Calu3 (cell line): ENCODE measurements at regions not wholly inside any gene's neighbourhood (a gene's known extent, or its start where the extent isn't known, plus 50 kb on each side); places are given as distances from the start of the nearest gene placed in this dataset.
"Not testable (repeated sequence)": the region's sequence is repeated elsewhere in the genome, so short reads cannot be mapped to it uniquely, and the experiment has no call there.

Source experiments
- BruUV-seq: library from RNA; stranded (reverse); fragments of 400-500 nt; replicated peaks from 2 replicates; lab custom pipeline; 2021; lab: Mats Ljungman, UMichigan
- CTCF ChIA-PET: fragments of 300-600 bp; sonication (Branson Sonifier 250); formaldehyde crosslinking; loops from one replicate; lab custom pipeline; 2022; ENCODE audit warnings: antibody characterized with exemption; lab: Charles Lee
- DNase-seq: peaks from one replicate; pipeline ENCODE4 v3.0.0; 2022
- H3K27ac Mint-ChIP-seq: one replicate; pipeline ENCODE4 v1.8.0; 2022; ENCODE audit warnings: mixed read lengths; ENCODE audit not compliant: unreplicated experiment
- H3K27me3 Mint-ChIP-seq: one replicate; pipeline ENCODE4 v1.8.0; 2022; ENCODE audit warnings: mixed read lengths; ENCODE audit not compliant: unreplicated experiment
- H3K36me3 Mint-ChIP-seq: one replicate; pipeline ENCODE4 v1.8.0; 2022; ENCODE audit warnings: mild to moderate bottlenecking, moderate library complexity, mixed read lengths; ENCODE audit not compliant: insufficient read depth, unreplicated experiment
- H3K4me1 Mint-ChIP-seq: one replicate; pipeline ENCODE4 v1.8.0; 2022; ENCODE audit warnings: mild to moderate bottlenecking, low read depth, mixed read lengths; ENCODE audit not compliant: unreplicated experiment
- H3K4me3 Mint-ChIP-seq: one replicate; pipeline ENCODE4 v1.8.0; 2022; ENCODE audit warnings: mild to moderate bottlenecking, low read depth, moderate library complexity, mixed read lengths; ENCODE audit not compliant: unreplicated experiment
- H3K9me3 Mint-ChIP-seq: one replicate; pipeline ENCODE4 v1.8.0; 2022; ENCODE audit warnings: low read depth, mixed read lengths; ENCODE audit not compliant: unreplicated experiment
- CTCF ChIP-seq: fragments of 200-600 bp; IDR thresholded peaks from one replicate; pipeline ENCODE4 v1.8.0; 2022; ENCODE audit warnings: antibody characterized with exemption; ENCODE audit not compliant: unreplicated experiment
- intact Hi-C: fragments of 100-400 bp; cut with micrococcal nuclease; formaldehyde crosslinking; loops from one replicate; pipeline ENCODE4 v1.10.0; 2022; ENCODE audit not compliant: unreplicated experiment

DNA sequence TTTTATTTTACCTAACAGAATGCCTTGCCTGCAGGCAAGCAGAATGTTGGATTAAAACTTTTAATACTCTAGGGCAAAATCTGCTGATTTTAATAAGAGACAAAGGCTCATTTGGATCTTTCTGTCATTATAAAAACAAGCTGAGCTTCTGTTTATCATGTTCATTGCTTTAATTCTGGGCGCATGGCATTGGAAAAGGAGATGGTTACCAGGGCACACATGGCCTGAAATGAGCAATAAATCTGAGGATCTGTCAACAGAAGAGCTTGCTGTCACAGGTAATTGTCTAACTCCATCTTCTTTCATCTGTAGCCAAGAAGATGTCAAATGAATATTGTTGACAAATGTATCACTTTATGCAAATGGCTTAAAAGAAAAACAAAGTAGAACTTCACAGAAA is 439.6 kb downstream of the DOK5 start:
- Mint-ChIP-seq H3K4me3 (no peak overlapping the region), H3K4me1 (no peaks in the 10 kb centered on the region), H3K9me3 (peaks cover 10% of the 10 kb centered on the region), H3K27ac (no peak overlapping the region), H3K27me3 (no peaks in the 10 kb centered on the region), H3K36me3 (no peaks in the 10 kb centered on the region)
- intact Hi-C loops = no loop called here
- no peak for TF ChIP-seq CTCF
- BruUV-seq = no TSS peak
- CTCF ChIA-PET = no interaction called here
- no peak for DNase-seq

- Mint-ChIP-seq H3K9me3 (peaks cover 18% of the 10 kb centered on the region), H3K27me3 (no peaks in the 10 kb centered on the region), H3K36me3 (no peaks in the 10 kb centered on the region), H3K27ac (no peak overlapping the region), H3K4me3 (no peak overlapping the region), H3K4me1 (no peaks in the 10 kb centered on the region)
- no TSS peak for BruUV-seq
- intact Hi-C loops = no loop called here
- no peak for DNase-seq
- no peak for TF ChIP-seq CTCF
- CTCF ChIA-PET = no interaction called here
Measured at GRCh38 chr20:54909702-54910101, 434.3 kb downstream of the DOK5 start.

- CTCF ChIA-PET, BruUV-seq, H3K27me3 Mint-ChIP-seq, H3K36me3 Mint-ChIP-seq, H3K27ac Mint-ChIP-seq, H3K4me3 Mint-ChIP-seq, DNase-seq, intact Hi-C loops, H3K4me1 Mint-ChIP-seq: not testable (repeated sequence)
- peaks cover 12% of the 10 kb centered on the region for H3K9me3 Mint-ChIP-seq
Measured at GRCh38 chr20:54906134-54906533, 430.7 kb downstream of the DOK5 start.

GRCh38 chr20:54897787-54898186 is 422.4 kb downstream of the DOK5 start:
- Mint-ChIP-seq H3K4me3 (no peak overlapping the region), H3K4me1 (no peaks in the 10 kb centered on the region), H3K36me3 (no peaks in the 10 kb centered on the region), H3K27me3 (no peaks in the 10 kb centered on the region), H3K27ac (no peak overlapping the region), H3K9me3 (peaks cover 16% of the 10 kb centered on the region)
- intact Hi-C loops = no loop called here
- no TSS peak for BruUV-seq
- DNase-seq = no peak
- CTCF ChIA-PET = no interaction called here
- no peak for TF ChIP-seq CTCF

- intact Hi-C loops = no loop called here
- no peak overlapping the region for H3K4me3 Mint-ChIP-seq
- no peaks in the 10 kb centered on the region for H3K36me3 Mint-ChIP-seq
- CTCF ChIA-PET = no interaction called here
- peaks cover 10% of the 10 kb centered on the region for H3K9me3 Mint-ChIP-seq
- no peaks in the 10 kb centered on the region for H3K4me1 Mint-ChIP-seq
- H3K27ac Mint-ChIP-seq = no peak overlapping the region
- no peak for DNase-seq
- TF ChIP-seq CTCF = no peak
- BruUV-seq = no TSS peak
- H3K27me3 Mint-ChIP-seq = no peaks in the 10 kb centered on the region
Measured at GRCh38 chr20:54891907-54892306, 416.5 kb downstream of the DOK5 start.
